H54 (cell line): ENCODE measurements at regions not wholly inside any gene's neighbourhood (a gene's known extent, or its start where the extent isn't known, plus 50 kb on each side); places are given as distances from the start of the nearest gene placed in this dataset.
"Not testable (repeated sequence)": the region's sequence is repeated elsewhere in the genome, so short reads cannot be mapped to it uniquely, and the experiment has no call there.

Experiments used
- DNase-seq: peaks from one replicate; pipeline ENCODE4 v3.0.0; 2011; ENCODE audit warnings: low spot score, mixed read lengths; ENCODE audit not compliant: insufficient read length
- FAIRE-seq: peaks from 3 replicates; lab custom pipeline; 2011; peaks lifted over from hg19 to GRCh38; lab: Jason Lieb, UNC
- POLR2A ChIP-seq: IDR thresholded peaks from 2 replicates; pipeline ENCODE4 v1.6.1; 2011; ENCODE audit warnings: low read depth, mild to moderate bottlenecking, low read length

DNA sequence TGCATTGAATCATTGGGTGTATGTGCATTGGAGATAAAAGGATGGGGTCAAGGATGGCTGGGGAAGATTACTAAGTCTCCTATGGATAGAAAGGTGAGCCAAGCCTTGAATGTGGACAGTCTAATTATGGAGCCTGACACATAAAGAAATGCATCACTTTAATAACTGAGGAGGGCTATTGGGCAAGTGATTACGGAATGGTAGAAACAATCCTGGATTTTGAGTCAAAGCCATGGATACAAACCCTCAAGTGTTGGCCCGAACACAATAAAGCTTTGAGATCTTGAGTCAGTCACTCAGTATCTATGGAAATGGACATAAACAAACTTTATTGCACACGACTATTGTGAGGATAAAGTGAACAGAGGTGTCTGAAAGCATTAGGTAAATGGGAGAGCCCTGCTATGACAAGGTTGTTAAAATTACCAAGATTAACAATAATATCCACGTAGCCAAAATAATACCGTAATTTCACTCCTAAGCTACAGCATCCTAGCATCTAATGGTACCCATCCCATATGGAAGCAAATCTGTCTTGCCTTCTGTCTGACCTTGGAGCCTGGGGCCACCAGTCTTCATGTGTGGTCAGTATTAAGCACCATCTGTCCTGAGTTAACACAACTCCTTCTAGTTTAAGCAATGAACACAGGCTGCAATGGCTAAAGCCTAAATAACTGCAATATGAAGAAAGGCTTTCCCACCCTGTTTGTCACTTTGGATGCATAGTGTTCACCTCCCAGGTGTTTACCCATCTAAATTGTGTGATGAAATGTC lies 136.9 kb upstream of the PRICKLE2 start:
- FAIRE-seq, result no peak
- TF ChIP-seq POLR2A, result no peak
- no peak for DNase-seq

DNA sequence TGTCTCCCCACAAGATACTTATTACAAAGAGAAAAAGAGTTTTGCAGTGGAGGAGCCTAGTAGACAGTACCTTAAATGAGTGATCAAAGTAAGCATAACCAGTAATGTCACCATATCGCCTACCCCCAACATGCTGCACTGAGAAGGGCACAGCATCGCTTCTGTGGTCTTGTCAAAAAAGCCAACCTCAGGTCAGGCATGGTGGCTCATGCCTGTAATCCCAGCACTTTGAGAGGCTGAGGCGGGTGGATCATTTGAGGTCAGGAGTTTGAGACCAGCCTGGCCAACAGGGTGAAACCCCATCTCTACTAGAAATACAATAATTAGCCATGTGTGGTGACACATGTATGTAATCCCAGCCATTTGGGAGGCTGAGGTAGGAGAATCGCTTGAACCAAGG lies 135.8 kb upstream of the PRICKLE2 start:
- not testable (repeated sequence) for DNase-seq, FAIRE-seq

DNA sequence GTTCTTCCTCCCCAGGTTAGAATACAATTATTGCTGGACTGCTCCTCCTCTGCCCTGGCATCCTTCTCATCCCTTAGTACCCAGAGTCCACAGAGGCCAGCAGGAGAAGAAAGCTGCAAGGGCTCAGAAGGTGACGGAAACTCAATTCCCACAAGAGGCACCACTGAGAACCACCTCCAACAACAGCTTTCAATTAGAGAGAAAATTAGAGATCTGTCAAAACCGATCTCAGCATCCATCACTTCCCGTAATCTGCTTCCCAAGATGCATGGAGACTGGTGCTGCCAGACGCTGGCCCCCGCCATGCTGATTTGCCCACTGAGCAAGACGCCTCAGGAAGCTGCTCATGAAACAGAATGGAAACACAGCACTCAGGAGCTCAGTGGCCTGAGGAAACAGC lies 135.0 kb upstream of the PRICKLE2 start:
- DNase-seq, result no peak
- no peak for TF ChIP-seq POLR2A
- no peak for FAIRE-seq

DNA sequence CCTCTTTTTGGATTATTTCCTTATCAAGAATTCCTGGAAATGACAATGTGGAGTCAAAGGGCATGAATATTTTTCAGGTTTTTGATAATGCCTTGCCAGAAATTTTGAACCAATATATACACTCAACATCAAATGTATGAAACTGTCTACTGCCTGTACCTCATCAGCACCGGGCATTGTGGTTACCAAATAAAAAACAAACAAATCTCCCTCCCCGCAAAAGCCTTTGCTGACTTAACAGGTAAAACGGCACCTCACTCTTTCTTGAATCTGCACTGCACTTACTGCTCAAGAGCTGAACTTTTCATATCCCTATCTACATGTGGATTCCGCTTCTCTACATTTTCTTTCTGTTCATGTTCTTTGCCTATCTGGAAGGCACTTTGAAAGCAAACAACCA lies 134.5 kb upstream of the PRICKLE2 start:
- DNase-seq, result no peak
- TF ChIP-seq POLR2A, result no peak
- no peak for FAIRE-seq

DNA sequence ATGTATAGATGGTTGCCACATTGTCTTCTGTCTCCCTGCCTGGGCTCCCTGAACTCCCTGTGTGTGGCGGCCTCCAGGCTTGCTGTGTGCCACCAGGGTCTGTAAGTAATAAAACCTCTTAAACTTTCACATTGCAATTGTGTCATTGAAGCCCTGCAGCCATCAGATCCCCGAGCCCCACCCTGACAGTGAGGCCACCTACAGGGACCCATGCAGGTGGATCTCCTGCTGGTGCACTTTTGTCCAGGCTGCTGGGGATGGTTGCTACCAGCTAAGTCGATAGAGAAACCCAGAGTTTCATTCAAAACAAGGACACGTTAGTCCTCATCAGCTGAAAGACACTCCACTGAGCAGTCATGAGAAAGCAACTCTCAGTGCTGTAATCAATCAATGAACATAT lies 133.6 kb upstream of the PRICKLE2 start:
- FAIRE-seq, result no peak
- DNase-seq, result no peak
- no peak for TF ChIP-seq POLR2A

DNA sequence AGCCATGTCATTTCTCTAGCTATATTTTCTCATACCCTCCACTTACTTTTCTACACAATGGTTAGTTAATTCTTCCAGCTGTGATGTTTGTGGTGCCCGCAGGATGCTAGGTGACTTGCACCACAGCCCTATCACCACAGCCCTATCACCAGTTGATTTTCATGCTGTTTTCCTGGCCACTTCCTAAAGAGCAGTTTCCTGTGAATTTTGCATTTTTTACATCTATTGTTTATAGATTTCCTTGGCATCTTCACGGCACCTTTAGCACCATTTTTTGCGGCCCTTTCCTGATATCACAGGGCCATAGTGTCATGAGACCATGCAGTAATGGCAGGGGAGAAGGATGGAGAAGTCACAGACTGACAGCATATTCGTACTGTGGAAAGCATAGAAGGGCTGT lies 132.9 kb upstream of the PRICKLE2 start:
- DNase-seq (no peak), FAIRE-seq (no peak)
- TF ChIP-seq POLR2A, result no peak

DNA sequence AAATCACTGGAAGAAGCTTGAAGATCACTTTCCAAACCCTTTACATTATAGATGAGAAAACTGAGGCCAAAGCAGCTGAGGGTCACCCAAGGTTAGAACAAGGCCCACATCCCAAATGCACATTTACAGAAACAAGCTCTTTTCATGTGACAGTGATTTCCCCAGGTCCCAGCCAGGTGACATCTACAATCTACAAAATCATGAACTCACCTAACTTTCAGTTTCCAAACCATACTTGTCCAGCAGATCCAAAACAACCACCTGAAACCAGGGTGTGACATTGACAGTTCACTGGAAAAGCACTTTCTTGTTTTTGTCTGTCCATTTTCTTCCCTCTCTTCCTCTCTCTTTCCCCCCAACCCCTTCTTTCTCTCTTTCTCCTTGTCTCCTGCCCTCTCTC lies 132.2 kb upstream of the PRICKLE2 start:
- no peak for TF ChIP-seq POLR2A
- FAIRE-seq (no peak), DNase-seq (no peak)

DNA sequence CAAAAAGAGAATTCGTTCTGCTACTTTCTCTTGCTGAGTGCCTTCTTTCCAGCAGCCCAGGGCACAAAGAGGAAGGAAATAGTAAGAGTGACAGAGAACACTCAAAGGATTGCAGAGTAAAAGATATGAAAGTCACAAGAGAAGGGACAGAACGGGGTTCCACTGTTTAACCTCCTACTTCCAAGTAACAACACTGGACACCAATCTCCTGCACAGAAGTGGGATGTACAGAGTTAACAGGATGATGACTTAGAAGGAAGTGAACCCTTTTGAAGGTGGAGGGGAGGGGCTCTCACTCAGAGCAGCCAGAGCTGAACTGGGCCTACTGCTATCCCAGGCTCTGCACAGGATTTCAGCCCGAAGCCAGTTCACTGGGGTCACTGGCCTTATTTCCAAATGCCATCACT lies 130.1 kb upstream of the PRICKLE2 start:
- TF ChIP-seq POLR2A, result no peak
- FAIRE-seq (peak; percentile 67), DNase-seq (no peak)

DNA sequence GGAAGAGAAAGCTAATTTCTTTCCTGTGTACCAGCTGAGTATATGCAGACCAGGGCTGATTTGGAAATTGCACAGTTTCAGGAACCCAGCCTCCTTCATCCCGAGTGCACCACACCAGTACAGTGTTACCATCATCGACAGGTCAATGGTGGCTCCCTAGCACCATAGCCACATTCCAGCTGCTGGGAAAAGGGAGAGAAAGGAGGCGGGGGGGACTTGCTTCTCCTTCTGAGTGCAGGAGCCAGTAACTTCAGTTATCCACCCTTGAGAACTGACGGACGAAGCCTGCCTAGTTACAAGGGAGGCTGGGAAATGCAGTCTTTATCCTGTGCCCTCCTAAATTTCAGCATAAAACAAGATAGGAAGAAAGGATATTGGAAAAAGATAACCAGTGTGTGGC lies 129.7 kb upstream of the PRICKLE2 start:
- FAIRE-seq (no peak), DNase-seq (no peak)
- TF ChIP-seq POLR2A, result no peak

DNA sequence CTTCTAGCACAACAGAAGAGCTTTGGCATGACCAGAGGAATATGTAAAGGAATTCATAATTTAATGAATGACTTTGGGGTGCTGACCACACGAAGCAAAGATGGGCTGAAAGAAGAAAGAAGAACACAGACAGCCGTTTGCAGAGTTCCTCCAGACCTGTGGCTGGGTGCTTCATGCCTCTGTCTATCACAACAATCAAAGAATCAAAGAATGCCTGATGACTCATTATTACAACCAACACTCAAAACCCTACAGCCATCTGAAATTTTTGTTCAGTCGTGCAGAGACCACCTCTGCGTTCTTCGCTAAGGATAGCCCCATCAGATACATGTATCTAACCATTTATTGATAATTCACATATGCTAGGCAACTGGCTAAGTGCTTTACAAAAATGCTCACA lies 129.0 kb upstream of the PRICKLE2 start:
- DNase-seq (no peak), FAIRE-seq (no peak)
- no peak for TF ChIP-seq POLR2A

DNA sequence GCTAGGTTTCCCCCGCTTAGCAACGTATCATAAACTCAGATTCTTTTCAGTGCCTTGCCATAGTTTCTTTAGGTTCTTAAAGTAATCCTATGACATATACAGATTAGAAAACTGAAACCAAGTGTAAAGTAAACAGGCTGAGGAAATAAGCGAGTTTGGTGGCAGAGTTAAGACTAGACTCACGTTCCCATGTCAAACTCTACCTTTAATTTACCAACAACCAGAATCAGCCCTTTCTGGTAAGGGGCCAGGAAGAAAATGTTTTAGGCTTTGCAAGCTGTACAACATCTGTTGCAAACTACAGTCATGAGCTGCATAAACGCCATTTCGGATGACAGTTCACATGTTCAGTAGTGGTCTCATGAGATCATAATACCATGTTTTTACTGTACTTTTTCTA lies 128.0 kb upstream of the PRICKLE2 start:
- DNase-seq, result no peak
- no peak for TF ChIP-seq POLR2A
- FAIRE-seq, result no peak

DNA sequence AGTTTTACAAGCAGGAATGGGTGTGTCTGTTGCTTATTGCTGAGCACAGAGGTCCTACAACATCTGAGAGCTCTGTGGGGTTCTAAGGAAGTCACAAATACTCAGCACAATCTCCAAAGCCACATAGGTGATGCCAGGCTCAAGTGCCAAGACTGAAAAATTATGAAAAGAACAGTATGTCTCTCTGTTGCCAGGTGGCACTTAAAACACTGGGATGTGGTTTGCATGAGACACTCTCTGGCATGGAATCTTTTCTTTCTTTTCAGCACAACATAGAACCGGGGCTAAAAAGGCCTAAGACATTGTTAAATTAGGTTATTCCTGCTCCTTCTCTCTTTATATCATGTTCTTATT lies 127.3 kb upstream of the PRICKLE2 start:
- DNase-seq, result no peak
- no peak for TF ChIP-seq POLR2A
- no peak for FAIRE-seq

DNA sequence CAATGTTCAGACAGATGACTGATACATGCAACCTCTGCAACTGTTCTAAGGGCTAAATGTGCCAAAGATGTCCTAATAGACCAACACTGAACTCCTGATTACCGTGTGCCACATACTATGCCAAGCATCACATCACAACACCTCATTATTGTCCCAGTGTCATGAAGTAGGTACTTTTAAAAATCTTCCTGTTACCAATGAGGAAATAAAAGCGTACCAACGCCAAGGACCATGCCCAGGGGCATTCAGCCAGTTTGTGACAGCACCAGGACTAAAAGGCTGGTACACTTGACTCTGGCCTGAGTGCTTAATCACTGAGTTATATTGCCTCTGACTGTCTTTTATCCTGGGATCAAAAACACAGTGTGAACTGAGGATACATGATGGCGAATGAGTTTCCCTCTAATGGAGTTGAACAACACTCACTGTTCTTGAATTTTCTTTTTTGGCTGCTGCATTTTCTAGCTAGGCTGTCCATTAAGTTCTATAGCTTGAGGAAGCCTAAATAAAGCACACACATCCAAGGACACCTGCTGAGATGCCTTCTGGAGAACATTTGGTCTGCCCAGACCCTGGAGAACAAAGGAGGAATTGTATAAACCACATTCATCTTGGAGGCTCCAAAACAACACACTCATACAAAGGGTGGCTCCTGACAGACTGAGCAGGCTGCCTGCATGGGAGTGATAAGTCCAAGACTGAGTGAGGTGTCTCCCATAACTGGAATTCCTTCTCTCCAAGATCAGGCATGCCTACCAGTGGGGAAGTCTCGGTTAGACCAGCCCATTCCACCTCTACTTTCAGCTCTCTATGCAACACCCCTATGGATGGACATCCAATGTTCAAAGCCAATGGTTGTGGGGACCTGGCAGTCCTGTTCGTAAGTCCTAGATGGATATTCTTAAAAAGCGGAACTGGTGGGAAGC lies 126.7 kb upstream of the PRICKLE2 start:
- DNase-seq (no peak), FAIRE-seq (peak; percentile 94)
- no peak for TF ChIP-seq POLR2A

DNA sequence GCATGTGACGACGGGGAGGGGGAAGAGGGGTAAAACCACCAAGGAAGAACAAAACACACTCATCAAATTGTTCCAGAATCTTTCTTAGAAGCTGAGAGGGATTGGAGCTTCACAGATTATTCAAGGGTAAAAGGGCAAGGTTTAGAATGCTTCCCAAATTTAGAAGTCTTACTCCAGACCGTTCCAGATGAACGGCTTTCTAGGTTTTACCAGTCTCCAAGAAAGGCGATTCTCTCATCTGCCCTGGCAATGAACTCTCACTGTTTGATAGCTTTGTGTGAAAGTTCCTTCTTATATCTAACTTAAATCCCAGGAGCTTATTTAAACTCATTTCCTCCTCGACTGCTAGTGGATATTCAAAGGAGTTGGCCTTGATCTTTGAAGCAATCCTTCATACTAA lies 124.3 kb upstream of the PRICKLE2 start:
- no peak for DNase-seq
- no peak for TF ChIP-seq POLR2A
- no peak for FAIRE-seq
